Fibroblast of lung (primary cell): ENCODE measurements at regions not wholly inside any gene's neighbourhood (a gene's known extent, or its start where the extent isn't known, plus 50 kb on each side); places are given as distances from the start of the nearest gene placed in this dataset.

Experiments
- EZH2 ChIP-seq: IDR thresholded peaks from 2 replicates; pipeline ENCODE4 v1.5.1; 2012; ENCODE audit warnings: low read length, control low read depth, mild to moderate bottlenecking; ENCODE audit errors: missing control alignments
- TF ChIP-seq, protein P1 (sequence below), 2 donors: IDR thresholded peaks in 1 of 2; conservative IDR thresholded peaks in 1 of 2; 1 replicate in 1 of 2; 2 replicates in 1 of 2; pipeline ENCODE4 v1.5.1; 2011 to 2012; ENCODE audit warnings: low read length in 2 of 2, control low read depth in 1 of 2, inconsistent platforms in 1 of 2, low read depth in 1 of 2, mild to moderate bottlenecking in 1 of 2

DNA sequence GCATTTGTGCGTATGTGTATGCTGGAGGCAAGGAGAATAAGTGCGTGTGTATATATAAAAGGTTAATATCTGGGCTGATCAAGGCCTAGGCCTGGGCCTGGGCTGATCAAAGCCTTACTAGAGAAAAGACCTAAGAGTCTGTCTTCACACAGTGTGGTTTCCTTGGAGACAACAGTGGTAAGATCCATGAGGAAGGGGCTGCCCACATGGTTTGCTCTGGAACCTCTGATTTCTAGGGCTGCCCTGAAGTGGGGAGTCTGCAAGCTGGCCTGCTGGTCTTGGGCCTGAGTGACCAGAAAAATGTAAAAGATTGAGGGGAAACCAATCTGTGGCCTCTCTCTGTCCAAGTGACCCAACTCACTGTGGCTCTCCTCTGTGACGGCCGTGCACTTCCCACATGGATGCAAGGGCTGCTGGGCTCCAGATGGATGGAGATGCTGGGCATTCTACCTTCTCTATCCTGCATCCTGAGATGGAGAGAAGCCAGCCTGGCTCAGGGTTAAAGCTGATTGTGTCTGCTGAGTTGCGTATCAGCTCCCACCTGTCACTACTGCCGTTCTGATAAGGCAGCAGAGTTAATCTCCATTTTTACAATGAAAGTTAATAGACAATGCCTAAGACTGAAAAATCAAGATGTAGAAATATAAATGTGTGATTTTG lies 90.3 kb upstream of the NXT1 start:
- TF ChIP-seq, protein P1, sequence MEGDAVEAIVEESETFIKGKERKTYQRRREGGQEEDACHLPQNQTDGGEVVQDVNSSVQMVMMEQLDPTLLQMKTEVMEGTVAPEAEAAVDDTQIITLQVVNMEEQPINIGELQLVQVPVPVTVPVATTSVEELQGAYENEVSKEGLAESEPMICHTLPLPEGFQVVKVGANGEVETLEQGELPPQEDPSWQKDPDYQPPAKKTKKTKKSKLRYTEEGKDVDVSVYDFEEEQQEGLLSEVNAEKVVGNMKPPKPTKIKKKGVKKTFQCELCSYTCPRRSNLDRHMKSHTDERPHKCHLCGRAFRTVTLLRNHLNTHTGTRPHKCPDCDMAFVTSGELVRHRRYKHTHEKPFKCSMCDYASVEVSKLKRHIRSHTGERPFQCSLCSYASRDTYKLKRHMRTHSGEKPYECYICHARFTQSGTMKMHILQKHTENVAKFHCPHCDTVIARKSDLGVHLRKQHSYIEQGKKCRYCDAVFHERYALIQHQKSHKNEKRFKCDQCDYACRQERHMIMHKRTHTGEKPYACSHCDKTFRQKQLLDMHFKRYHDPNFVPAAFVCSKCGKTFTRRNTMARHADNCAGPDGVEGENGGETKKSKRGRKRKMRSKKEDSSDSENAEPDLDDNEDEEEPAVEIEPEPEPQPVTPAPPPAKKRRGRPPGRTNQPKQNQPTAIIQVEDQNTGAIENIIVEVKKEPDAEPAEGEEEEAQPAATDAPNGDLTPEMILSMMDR (conservative IDR thresholded peaks at IDR 0.05 in 1 of 2, IDR thresholded peaks at IDR 0.05 in 1 of 2; ENCODE audit: low read depth in 1 of 2, low read length in 2 of 2), result no peak
- TF ChIP-seq EZH2, result no peak
